HG03460 (cell line): ENCODE measurements at regions not wholly inside any gene's neighbourhood (a gene's known extent, or its start where the extent isn't known, plus 50 kb on each side); places are given as distances from the start of the nearest gene placed in this dataset.
"Not testable (repeated sequence)": the region's sequence is repeated elsewhere in the genome, so short reads cannot be mapped to it uniquely, and the experiment has no call there.

Experiments used
- ATAC-seq: cut with Tn5 transposase; IDR thresholded peaks from one replicate; pipeline ENCODE4 v1.9.1; 2021; ENCODE audit not compliant: unreplicated experiment

- no peak for ATAC-seq
These were observed 269.3 kb upstream of the LYPLAL1 start for GRCh38 chr1:218904416-218904815.

- no peak for ATAC-seq
These were observed 257.0 kb upstream of the LYPLAL1 start for GRCh38 chr1:218916720-218917119.

GRCh38 chr1:218917656-218918055 lies 256.0 kb upstream of the LYPLAL1 start:
- ATAC-seq = no peak

GRCh38 chr1:218925777-218926176 lies 247.9 kb upstream of the LYPLAL1 start:
- no peak for ATAC-seq

- ATAC-seq = no peak
These were observed 247.0 kb upstream of the LYPLAL1 start for GRCh38 chr1:218926631-218927030.

- ATAC-seq = no peak
These were observed 243.7 kb upstream of the LYPLAL1 start for GRCh38 chr1:218930000-218930399.

GRCh38 chr1:218930472-218931241 lies 243.0 kb upstream of the LYPLAL1 start:
- ATAC-seq = no peak

GRCh38 chr1:218931324-218931723 lies 242.4 kb upstream of the LYPLAL1 start:
- ATAC-seq = no peak

- ATAC-seq = no peak
These were observed 240.2 kb upstream of the LYPLAL1 start for GRCh38 chr1:218933513-218933912.

GRCh38 chr1:218935408-218935807 lies 238.3 kb upstream of the LYPLAL1 start:
- ATAC-seq = not testable (repeated sequence)

- ATAC-seq = no peak
These were observed 235.4 kb upstream of the LYPLAL1 start for GRCh38 chr1:218938259-218938658.

GRCh38 chr1:218939095-218939494 lies 234.6 kb upstream of the LYPLAL1 start:
- ATAC-seq = no peak

- no peak for ATAC-seq
These were observed 231.2 kb upstream of the LYPLAL1 start for GRCh38 chr1:218942431-218942830.

- no peak for ATAC-seq
These were observed 230.3 kb upstream of the LYPLAL1 start for GRCh38 chr1:218943371-218943770.

GRCh38 chr1:218945050-218945449 lies 228.6 kb upstream of the LYPLAL1 start:
- ATAC-seq = no peak

- ATAC-seq = no peak
These were observed 227.5 kb upstream of the LYPLAL1 start for GRCh38 chr1:218946147-218946546.

GRCh38 chr1:218948446-218948845 lies 225.2 kb upstream of the LYPLAL1 start:
- ATAC-seq = no peak

- no peak for ATAC-seq
These were observed 220.3 kb upstream of the LYPLAL1 start for GRCh38 chr1:218953386-218953785.

- no peak for ATAC-seq
These were observed 215.7 kb upstream of the LYPLAL1 start for GRCh38 chr1:218957971-218958370.

- ATAC-seq = no peak
These were observed 213.9 kb upstream of the LYPLAL1 start for GRCh38 chr1:218959784-218960183.

GRCh38 chr1:218964471-218965185 lies 209.1 kb upstream of the LYPLAL1 start:
- no peak for ATAC-seq

- ATAC-seq = no peak
These were observed 207.9 kb upstream of the LYPLAL1 start for GRCh38 chr1:218965821-218966220.
